ENCODE measurements at regions not wholly inside any gene's neighbourhood (a gene's known extent, or its start where the extent isn't known, plus 50 kb on each side); places are given as distances from the start of the nearest gene placed in this dataset.

GRCh38 chr6:150735341-150735851 is 130.1 kb upstream of the MTHFD1L start:
- TF ChIP-seq CTCF (IDR thresholded peaks at IDR 0.05) (no peak), POLR2AphosphoS5 (IDR thresholded peaks at IDR 0.05) (no peak)

Data from gastroesophageal sphincter (tissue), 3 donors.